Ecto neural progenitor cell (in vitro differentiated cells): ENCODE measurements at regions not wholly inside any gene's neighbourhood (a gene's known extent, or its start where the extent isn't known, plus 50 kb on each side); places are given as distances from the start of the nearest gene placed in this dataset.

Experiments used
- DNase-seq: peaks from one replicate; pipeline ENCODE4 v3.0.0-alpha.2; 2018; ENCODE audit warnings: low spot score

DNA sequence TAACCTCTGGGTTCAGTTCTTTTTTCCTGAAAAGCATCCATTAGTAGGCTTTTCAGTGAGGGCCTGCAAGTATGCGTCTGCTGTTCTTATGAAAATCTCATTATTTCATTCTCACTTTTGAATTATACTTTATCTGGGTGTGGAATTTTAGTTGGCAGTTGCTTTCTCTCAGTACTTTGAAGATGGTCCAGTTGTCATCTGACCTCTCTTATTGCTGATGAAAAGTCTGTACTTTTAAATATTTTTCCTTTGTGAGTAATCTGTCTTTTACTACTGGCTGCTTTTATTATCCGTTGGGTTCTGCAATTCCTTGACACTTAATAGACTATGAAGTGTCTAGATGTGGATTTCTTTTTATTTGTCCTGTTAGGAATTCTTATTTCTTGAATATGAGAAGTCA, 307.8 kb downstream of the CYP26B1 start:
- DNase-seq: no peak

DNA sequence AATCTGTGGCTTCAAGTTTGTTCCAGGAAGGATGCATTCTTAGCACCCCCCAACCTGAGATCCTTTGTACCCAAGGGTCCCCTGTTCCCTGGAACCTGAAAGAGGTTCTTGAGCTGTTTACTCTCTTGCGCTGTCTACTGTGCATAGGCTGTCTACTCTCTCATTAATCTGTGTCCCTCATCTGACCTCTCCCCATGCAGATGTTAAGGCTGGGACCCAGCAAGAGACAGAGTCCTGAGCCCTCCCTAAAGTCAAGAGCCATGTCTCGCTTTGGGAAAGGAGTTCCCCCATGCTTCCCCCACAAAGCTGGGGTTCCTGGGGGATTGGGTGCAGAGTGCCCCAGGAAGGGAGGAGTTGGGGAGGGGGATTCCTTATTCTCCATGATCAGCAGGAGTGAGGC, 312.9 kb downstream of the CYP26B1 start:
- DNase-seq: peak; percentile 12

DNA sequence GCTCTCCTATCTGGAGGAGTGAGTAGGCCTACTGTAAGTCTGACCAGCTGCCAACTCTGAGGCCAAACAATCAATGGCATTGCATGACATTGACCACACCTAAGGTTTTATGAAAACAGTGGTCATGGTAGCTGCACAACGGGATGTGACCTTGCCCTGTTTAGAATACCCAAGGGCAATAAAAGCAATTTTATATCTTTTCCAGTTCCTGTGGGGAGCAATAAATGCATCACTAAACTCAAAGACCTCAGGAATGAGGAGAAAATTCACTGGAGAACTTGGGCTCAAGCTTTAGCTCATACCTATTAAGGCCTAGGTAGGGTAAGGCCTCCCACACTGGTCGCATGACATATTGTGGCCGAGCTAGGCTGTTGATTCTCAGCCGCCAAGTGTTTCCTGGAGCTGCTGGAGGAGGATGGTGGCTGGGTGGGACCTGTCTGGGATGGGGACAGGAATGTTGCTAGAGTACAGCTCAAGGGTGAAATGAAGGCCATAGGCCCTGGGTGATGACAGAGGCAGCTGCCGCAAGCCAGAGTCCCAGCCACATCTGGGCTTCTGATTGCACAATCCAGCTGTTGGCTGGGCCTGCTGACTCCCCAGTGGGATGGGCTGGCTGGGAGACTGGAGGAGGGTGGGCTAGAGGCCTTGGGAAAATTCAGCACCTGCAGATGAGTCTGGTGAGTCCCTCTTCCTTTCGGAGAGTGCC, 313.7 kb downstream of the CYP26B1 start:
- DNase-seq: no peak

DNA sequence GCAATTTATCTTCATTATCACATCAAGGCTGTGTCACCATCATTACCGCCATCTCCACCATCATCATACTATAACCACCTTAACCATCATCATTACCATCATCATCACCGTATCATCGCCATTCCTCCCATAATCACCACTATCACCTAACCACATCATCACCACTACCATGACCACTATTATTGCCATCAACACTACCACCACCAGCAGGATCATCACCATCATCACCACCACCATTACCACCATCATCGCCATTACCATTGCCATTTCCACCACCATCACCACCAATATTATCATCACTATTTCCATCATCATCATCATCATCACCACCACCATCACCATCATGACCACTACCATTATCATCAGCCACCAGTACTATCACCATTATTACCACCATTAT, 314.4 kb downstream of the CYP26B1 start:
- no peak for DNase-seq

- DNase-seq: no peak
Observed at GRCh38 chr2:71832844-71833243, 314.8 kb downstream of the CYP26B1 start.

DNA sequence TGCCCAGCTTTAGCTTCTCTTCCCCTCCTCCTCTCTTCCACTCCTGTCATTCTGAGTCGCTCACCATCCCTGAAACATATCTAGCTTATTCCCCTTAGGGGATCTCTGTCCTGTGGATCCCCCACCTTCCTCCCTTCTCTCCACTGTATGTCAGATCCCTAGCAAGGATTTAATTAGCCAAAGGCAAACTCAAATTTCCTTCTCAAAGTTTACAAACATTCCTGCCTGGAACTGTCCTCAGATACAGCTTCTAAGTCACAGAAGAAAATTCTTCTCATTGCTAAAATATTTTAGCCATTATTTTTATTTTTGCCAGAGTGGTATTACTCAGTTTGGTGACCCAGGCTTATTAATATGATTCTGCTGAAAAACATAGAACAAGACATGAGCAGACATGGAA, 315.3 kb downstream of the CYP26B1 start:
- no peak for DNase-seq

DNA sequence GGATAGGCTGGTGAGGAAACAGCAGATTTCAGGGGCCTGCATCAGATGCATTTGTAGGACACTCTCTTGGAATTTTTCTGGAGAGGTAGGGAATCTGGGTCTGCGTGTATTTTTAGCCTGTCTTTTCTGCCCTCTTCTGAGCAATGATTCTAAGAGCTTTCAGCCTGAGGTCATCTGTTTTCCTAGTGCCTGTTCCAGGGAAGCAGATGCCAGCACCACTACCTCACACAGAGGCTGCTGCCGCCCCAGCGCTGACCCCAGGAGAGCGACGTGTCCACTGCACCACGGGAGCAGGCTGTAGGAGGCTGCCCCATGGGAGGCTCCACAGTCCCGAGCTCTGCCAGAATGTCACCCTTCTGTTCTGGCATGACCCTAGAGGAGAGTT, 316.5 kb downstream of the CYP26B1 start:
- DNase-seq: no peak

DNA sequence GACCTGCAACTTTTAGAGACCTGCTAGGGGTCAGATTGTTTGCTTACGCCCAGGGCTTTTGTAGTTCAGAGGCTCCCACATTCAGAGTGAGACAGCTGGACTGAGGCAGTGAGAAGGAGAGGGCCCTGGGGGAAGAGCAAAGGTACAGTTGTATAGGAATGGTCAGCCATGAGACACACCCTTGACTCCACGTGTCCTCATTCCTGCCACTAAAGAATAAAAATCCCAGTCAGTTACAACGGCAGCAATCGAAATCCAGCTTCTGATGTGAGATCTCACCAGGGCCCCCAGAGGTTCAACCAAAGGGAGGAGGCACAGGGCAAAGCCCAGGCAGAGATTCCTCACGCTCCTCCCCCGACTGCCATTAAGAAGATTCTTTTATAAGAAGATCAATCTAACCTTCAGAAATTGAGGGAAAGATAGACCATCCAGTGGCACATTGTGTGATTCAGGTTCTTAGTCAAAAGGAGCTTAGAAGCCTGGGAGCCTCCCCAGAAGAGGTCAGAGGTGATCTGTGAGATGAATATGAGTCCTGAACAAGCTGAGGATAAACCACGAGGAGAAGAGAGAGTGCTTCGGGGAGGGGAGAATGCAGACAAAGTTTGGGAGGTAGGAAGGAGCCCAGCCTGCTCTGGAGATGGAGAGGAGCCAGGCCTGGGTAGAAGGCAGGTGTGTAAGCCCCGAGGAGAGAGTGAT, 317.0 kb downstream of the CYP26B1 start:
- DNase-seq: peak; percentile 35

- peak; percentile 25 for DNase-seq
Observed at GRCh38 chr2:71829008-71829407, 318.7 kb downstream of the CYP26B1 start.

GRCh38 chr2:71827973-71828372, 319.7 kb downstream of the CYP26B1 start:
- peak; percentile 27 for DNase-seq

DNA sequence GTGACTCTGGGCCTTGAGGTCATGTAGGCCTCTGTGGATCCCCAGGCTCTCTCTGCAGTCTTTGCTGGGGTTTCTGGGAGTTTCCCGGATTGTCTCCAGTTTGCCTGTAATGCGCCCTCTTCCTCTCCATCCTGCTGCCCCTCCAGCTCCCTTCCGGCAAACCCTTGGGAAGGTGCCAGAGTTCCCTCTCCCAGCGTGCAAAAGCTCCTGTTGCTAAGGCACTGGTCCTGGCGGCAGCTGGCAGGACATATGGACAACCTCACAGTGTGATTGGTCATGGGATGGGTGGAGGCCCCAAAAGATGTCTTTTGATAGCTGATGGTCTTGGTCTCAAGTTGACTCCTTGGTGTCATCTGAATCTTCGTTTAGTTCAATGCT, 320.1 kb downstream of the CYP26B1 start:
- peak; percentile 13 for DNase-seq

- DNase-seq: peak; percentile 11
Observed at GRCh38 chr2:71826826-71827523, 320.7 kb downstream of the CYP26B1 start.

DNA sequence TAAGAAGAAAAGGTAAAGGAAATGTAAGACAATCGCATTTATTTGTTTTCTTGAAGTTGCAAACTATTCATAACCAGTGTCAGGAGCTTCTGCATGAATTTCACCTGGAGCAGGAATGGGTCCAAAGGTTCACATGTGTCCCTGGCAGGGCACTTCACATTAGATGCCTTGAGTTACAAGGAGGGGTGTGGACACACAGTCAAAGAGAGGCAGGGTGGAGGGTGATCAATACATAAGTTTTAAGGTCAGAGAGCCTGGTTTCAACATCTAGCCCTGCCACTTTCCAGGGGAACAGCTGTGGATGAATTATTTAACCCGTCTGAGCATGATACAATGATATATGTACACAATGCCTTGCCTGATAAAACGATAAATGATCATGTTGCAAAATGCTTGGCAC, 321.4 kb downstream of the CYP26B1 start:
- DNase-seq: peak; percentile 16

GRCh38 chr2:71824436-71824835, 323.2 kb downstream of the CYP26B1 start:
- no peak for DNase-seq

DNA sequence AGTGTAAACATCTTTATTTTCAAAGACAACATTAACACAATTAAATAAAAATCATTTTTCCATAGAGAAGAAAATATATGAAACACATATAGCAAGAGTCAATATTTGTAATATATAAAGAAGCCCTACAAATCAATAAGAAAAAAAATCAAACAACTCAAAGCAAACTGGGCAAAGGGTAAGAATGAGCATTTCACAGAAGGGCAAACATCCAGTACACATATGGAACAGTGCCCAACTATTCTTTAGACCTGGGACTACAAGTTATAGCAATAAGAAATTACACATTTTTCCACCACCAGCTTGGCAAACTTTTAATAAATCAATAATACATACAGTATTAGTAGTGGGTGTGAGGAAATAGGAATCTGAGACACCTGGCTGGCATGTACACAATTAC, 324.1 kb downstream of the CYP26B1 start:
- no peak for DNase-seq

DNA sequence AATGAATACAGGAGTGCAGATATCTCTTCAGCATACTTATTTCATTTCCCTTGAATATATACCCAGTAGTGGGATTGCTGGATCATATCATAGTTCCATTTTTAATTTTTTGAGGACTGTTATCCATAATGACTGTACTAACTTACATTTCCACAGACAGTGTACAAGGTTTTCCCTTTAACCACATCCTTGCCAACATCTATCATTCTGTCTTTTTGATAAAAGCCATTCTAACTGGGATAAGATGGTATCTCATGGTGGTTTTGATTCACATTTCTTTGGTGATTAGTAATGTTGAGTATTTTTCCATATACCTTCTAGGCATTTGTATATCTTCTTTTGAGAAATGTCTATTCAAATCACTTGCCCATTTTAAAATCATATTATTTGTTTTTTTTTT, 325.2 kb downstream of the CYP26B1 start:
- no peak for DNase-seq

GRCh38 chr2:71821856-71822255, 325.8 kb downstream of the CYP26B1 start:
- DNase-seq: no peak

- DNase-seq: peak; percentile 13
Observed at GRCh38 chr2:71816815-71817214, 330.8 kb downstream of the CYP26B1 start.

DNA sequence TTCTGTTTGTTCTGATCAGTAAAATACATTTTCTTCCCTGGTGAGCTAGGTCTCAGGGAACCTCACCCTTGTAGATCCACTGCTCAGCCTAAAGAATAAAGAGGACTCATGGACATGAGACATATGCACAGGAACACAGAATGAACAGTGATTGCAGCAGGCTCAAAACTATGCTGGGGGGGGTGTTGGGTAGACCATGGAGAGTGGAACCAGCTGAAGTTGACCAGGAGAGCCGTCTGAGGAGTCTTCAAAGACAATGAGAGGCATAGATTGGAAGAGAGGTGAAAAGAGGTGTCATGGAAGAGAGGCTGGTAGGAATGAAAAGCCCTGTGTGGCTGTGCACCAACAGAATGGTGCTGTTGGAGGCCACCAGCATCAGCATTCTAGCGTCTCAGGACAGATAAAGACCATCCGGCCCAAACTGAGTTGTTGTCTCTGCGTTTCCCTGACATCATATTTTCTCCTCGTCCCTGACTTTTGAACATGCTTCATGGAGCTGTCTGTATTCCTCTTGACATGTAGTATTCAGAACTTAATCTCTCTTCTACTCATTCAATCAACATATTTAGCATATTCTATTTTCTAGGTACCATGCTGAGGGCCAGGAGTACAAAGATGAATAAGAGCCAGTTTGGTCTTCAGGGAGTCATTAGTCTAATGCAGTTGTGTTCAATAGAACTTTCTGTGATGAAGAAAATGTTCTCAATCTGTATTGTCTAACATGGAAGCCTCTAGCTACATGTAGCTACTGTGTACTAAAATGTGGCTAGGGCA, 331.8 kb downstream of the CYP26B1 start:
- no peak for DNase-seq

DNA sequence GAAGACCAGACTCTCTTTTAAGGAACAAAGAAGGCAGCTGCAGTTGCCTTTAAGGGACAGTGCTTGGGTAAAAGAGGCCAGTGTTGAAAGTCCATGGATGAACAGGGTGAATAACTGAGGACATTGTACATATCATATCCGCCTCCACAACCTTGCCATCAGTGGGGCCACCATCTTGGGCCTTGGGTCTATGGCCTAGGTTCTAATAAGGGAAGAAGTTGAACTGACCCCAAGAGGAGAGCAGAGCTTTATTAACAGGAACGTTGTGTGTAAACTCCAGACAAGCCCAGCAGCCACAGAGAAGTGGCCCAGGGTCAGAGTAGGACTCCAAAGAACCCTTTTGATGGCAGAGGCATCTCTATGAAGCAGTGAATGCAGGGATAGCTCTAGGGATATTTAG, 332.8 kb downstream of the CYP26B1 start:
- DNase-seq: peak; percentile 23

GRCh38 chr2:71813807-71814470, 333.7 kb downstream of the CYP26B1 start:
- peak; percentile 20 for DNase-seq

GRCh38 chr2:71813315-71813714, 334.3 kb downstream of the CYP26B1 start:
- DNase-seq: no peak
